NCI-H82 treated with DMSO at 0.1 percent for 48 hours (cell line): ENCODE measurements at regions not wholly inside any gene's neighbourhood (a gene's known extent, or its start where the extent isn't known, plus 50 kb on each side); places are given as distances from the start of the nearest gene placed in this dataset.

Source experiments
- DNase-seq: peaks from one replicate; lab custom pipeline; 2025; ENCODE audit not compliant: unreplicated experiment; lab: John Stamatoyannopoulos, UW

DNA sequence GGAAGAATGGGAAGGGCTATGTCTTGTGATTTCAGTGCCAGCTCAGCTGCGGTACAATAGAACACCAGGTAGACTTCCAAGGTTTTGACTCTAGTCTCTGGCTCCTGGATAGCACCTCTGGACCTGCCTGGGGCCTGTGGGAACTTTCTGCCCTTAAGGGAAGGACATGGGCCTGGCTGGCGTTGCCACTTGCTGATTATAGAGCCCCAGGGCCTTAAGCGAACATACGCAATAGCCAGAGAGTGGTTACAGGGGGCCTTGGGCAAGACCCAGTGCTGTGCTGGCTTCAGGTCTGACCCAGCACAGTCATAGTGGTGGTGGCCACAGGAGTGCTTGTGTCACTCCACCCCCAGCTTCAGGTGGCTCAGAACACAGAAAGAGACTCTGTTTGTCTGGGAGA is 131.1 kb upstream of the COL21A1 start:
- no peak for DNase-seq

DNA sequence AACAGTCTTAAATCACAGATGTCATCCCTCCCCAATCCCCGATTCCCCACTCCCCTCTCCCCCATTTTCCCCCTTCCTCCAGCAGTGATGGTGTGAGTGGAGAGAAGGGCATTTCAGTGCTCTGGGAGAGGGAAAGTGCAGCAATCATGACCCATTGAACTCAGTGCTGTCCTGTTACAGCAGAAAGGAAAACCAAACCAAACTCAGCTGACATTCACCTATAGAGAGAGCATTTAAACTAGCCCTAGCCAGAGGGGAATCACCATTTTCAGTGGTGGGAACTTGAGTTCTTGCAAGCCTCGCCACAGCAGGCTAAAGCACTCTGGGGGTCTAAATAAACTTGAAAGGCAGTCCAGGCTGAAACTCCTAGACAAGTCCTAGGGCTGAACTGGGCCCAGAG is 129.9 kb upstream of the COL21A1 start:
- no peak for DNase-seq

DNA sequence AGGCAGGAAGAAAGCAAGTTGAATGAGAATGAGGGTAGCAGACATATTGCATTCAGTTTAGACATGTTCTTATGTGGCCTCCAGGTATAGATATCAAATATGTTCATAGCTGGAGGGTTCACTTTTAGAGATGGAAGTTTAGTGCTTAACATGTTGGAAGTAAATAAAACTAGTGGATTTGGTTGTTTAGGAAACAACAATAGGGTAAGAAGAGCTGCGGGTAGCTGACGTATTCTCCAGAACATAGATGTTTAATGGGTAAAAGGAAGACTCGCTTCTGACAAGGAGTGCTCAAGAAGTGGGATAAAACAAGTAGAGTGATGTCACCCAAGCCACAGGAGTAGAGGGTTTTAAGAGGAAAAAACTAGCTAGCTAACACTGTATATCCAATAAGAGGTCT is 128.4 kb upstream of the COL21A1 start:
- no peak for DNase-seq

DNA sequence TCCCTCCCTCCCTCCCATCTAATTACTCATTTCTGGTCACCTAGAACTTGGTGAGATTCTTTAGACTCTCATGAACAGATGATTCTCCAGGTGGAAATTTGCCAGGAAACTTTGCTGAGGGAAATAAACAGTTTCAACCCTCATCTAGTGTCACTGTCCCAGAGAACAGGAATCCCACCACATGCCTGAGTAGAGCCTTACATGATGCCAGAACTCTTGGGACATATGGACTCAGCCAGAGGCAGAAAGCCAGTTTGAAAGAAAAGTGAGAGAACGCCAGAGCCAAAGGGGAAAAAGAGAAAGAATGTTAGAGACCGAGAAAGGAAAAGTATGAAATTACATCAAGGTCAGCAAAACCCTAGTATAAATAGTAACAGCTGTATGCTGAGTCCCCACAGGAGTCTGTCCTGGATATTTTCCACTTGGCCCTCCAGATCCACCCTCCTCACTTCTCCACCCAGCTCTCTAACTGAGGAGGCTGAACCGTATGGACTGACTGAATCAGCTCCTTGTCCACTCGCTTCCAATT is 127.5 kb upstream of the COL21A1 start:
- no peak for DNase-seq

DNA sequence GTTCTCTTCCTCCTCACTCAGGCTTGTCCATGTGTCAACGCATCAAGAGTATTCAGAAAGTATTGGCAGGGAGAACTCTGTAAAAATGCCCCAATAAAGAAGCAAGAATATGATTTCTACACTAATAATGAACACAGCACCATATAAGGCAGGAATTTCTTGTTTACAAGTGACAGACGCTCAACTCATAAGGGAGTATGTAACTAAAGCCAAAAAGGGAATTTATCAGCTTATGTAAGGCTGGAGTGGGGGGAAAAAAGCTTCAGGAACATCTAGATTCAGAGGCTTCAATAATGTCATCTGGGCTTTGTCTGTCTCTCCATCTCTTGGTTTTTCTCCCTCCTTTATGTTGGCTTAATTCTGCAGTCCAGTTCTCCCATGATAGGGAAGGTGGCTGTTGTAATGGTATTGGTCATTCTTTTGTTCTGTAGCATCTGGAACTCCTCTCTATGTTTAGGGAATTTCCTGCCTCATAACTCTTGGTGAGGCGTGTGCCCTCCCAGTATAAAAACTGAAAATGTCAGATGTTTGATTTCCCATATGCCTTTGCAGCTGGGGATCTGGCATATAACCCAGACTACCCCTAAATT is 125.1 kb upstream of the COL21A1 start:
- no peak for DNase-seq

DNA sequence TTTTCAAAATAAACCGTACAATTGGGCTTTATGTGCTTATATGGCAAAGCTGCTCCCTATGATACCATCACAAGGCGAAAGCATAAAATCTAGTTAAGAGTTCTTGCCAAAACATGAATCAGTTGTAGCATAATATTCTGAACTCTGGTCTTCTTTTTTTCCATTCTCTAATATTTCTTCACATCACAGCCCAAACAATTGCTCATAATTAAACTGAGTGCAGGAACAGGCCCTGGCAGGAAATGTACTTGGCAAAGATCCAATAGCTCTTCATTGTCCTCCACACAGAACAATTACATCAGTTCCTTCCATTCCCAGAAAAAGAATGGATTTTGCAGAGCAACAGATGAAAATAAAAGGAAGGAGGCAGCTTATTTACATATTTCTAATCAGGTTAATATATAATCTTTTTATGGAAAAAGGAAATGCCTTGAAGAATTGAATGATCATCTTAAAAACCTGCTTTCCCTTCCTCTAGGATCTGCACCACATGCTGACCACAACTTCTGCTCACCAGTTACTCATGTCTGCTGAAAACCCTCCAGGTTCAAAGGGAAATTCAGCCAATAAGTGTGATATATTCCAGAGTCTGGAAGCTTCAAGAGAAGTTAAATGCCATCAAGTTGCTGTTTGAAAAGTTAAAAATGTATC is 123.3 kb upstream of the COL21A1 start:
- no peak for DNase-seq

DNA sequence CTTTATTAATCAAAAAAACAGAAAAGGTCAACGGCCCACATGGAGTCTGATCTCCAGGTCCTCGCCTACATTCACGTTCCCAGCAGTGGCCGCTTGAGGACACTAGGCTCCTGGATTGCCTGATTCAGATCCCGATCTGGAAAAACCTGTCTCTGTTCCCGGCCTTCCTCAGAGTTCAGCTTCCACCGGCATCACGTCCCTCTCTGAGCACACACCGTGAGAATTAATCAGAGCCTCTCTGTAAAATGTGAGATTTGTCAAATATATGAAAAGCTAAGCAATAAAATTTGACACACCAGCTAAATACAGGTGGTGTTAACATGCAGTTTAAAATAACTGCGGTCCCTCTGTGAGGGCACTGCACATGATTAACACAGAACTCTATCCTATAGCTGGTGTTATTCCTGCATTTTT is 122.8 kb upstream of the COL21A1 start:
- no peak for DNase-seq

DNA sequence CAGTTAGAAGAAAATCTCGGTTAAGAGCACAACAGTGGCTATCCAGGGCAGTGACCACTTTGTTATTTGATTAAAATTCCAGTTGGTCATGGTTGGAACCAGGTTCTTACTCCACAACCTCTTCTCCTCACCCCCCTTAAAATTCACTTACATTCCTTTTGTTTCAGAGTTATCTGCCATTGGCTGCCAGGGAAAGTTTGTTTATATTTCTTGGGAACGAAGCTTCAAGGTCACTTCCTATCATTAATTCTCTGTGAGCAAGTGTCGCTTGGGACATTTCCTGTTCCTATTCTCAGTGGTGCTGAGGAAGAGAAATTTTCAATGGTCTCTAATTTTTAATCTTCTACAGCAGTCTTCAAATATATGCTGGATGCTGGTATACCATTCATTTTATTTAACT is 121.1 kb upstream of the COL21A1 start:
- DNase-seq, result no peak

DNA sequence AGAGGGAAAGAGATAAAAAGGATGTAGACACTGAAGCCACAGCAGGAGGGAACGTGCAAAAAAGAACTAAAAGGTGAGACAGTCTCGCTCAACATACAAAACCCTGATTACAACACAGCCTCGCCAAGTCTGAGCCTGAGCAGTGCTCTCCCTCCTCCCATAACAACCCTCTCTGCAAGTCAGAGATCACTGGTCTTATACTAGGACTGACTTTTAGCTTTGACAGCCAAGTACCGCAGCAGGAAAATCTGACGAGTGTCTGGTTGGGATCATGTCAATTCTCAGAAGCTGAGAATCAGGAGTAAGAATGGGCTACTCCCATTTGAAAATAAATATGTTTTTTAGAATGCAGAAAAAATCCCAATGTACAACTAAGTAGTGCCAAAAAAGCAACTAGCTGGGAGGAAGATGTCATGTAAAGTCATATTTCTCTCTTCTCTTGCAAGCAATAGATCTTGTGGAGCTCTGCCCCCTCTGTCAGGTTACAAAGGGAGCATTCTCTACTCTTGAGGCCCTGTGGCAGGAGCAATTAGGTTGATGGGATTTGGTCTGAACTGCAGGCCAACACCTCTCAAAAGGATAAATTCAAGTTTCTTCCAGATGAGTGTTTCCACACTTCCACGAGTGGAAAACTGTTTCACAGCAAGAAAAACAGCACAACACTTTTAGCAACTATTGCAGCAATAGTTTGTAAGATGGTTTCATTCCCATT is 118.9 kb upstream of the COL21A1 start:
- no peak for DNase-seq

DNA sequence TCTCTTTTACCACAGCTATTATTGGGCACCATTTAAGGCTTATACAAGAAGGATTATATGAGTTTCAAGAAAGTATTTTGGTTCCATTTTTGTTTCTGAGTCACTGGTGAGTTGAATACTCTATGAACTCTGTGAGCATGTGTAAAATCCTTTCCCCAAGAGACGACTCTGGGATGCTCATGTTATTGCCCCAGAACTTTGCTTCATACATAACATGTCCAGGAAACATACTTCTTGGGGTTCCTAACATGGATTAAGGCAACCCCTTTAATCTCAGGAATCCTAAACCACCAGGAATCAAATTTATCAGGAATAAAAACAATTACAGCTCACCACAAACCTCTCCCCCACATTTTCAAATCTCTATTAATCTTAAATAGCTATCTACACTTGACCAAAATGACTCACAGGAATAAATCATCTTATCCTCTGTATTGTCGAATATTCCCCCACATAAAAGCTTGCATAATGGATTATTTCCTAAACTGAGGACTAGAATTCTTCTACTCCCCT is 117.5 kb upstream of the COL21A1 start:
- DNase-seq, result no peak

DNA sequence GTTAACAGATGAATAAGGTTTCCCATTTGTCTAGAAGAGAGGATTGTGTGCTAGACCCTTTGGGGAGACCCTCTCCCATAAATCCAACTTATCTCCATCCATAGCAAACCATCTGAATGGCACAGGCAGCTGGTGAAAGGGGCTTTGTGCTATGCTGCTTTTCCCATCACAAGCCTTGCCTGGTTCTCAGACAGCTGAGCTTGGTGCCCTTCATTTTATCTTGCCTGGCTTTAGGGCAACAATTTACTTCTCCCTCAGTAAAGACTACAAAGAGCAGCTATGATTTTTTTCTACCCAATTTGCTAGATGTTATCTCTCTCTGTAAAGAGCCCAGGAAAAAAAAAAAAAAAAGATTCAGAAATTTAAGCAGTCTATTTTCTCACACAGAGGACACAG is 117.0 kb upstream of the COL21A1 start:
- no peak for DNase-seq

DNA sequence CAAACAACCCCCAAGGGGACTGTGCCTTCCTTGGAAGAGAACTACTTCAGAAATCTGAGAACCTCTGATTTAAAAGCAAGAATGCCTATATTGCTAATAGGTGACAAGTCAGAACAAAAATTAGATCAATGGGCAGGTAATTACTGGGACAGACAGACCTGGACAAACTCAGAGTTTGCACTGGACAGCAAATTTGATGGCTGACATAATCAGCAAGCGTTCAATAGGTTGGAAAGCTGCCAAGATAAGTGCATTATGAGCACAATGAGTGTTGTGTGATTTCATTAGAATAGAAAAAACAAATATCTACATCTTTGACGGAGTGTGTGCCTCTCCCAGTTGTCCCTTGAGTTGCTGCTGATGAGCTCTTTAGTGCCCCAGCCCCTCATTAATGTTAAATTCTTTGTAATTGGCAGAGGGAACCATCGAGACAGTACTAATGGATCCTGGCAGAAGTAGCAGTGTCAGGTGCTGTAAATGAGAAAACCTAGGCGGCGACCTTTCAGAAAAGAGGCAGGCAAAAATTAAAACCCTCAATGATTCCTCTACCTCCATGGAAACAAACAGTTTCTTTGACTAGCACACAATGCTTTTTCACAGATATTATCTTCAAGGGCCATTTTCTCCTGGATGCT is 116.5 kb upstream of the COL21A1 start:
- DNase-seq, result no peak

DNA sequence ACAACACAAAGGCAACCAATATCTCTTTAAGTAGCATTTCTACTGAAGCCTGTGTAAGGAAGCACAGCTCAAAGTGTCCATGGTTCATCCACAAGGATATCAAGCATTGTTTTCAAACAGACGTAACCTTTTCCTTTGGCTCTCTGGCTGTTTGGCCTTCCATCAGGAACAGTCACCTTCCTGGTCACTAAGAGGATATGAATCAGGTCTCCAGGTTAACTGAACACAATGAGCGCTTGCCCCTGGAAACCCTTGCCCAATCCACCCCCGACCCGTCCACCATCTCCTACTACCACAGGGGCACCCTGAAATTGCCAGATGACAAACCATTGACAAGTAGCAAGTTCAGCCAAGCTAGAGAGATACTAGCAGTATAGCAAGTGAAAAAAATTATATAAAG is 114.4 kb upstream of the COL21A1 start:
- no peak for DNase-seq

DNA sequence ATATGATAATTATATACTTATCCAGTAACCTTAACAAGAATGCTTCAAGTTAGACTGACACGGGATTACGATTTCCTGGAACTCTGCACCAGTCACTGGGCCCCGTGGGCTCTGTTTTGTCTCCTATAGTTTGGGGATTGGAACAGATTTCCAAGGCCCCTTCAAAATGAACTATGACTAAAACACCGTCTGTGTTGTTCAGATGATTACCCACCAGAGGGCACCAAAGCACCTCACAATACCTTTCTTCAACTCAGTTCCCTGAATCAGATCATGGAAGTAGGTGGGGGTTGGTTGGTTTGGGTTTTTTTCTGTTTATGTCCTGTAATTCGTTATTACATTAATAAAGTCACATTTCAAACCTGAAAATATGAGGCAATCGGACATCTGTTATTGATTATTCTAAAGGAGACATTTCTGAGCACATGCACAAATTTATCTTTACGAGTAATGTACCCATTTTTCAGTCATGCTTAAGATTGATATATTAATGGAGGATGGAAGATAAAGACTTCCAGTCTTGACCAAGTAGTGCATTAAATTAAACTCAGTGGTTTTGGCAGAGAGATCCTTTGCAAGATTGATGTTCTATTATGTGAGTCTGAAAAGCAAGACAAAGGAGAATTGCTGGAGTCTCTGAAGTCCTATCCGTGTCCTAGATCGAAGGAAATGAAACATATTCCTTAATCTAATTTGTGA is 112.0 kb upstream of the COL21A1 start:
- DNase-seq, result peak; percentile 83

DNA sequence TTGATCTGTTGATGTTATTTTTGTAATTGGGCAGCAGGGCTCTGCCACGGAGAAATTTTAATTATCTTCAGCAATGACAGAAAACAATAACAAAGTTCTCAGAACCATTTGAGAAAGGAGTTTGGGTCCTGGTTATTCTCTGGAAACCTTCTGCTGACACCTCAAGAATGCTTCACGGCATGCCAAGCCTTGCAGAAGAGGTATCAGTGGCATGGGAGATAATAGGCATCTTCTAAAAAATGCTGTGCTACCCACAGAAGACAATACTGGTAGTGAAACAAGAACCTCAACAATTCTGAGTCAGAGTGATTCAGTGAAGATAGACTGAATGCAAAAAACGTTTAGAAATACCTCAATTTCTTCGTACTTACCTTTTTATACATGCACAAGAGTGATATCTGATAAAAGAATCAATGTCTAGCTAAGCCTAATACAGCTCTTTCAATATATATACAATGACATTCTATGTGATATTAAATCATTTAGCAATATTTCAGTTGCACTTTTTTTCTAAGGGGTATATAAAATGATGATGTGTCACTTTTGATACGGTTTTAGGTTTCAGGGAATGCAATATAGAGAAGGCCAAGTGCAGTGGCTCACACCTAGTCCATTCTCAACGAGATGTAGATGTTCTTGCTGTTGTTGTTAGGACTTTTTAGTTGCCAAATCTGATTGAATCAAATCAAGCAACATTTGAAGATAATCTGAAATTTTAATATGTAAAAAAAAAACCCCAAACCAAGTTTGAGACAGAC is 110.4 kb upstream of the COL21A1 start:
- no peak for DNase-seq

DNA sequence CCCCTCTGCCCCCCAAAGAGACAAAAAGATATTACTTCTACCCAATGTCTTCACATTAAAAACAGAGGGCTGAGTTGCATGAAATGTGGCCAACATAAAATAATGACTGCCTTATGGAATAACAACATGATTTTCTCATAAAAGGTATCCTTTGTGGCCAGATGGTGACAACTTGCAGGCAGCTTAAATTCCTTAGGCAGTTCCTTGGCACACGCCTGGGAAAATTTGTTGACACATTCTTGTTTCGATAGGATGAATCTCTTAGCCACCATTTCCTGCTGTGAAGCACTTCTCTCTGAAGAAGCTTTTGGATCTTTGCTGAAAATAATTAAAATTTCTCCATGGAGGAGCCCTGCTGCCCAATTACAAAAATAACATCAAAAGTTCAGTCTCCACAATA is 109.0 kb upstream of the COL21A1 start:
- DNase-seq, result no peak

DNA sequence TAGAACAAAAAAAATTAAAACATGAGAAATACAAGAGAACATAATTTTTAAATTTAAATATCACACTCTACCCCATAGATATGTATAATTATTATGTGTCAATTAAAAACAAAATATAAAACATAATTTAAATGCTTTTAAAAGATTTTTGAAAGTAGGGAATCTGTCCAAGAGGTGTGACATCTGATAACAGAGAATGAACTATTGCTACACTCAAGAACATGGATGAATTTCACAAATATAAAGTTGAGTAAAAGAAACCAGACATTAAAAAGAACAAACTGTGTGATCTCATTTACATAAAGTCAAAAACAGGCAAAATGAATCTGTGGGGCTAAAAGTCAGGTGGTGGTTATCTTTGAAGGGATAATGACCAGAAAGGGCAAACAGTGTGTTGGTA is 106.5 kb upstream of the COL21A1 start:
- no peak for DNase-seq

DNA sequence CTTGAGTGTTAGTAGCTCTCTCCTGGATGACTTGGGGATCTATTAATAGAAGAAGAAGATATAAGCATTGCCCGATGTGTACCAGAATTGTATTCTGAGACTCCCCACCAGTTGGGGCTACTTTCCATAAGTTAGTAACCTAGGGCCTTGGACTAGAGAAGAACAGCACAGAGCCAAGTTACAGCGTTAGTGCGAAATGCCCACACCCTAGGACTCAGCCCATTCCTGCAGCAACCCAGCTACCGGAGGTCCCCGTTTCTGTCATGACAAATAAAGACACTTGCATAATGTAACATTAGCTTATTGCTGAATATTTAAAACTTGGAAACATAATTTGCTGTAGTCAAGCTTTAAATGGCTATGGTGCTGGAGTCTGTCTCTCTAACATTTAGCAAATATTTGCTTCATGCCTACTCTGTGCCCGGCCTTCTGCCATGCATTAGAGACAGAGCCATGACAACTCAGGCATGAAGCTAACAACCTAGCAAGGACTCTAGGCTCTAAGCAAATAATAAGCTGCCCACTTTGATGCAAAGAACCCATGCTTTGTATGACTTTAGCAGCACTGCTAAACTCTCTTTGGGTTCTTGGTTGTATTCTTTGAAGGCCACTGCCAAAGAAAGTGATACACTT is 103.4 kb upstream of the COL21A1 start:
- no peak for DNase-seq

DNA sequence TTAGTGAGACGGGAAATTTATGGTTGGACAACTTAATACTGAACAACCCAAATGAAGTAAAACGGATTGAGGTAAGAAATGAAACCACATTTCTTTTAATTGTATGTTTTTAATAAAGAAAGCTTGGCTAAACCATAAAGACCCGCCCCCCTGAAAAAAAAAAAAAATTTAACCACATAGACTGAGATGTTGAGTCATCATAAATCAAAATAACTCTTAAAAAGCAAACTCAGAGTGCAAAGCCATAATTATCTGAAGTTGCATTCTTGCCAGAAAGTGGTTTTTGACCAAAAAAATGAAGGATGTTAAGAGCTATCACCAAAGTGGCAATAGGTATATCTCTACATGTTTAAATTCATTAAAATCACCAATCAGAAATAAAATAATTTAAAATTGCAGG is 101.8 kb upstream of the COL21A1 start:
- DNase-seq, result no peak

DNA sequence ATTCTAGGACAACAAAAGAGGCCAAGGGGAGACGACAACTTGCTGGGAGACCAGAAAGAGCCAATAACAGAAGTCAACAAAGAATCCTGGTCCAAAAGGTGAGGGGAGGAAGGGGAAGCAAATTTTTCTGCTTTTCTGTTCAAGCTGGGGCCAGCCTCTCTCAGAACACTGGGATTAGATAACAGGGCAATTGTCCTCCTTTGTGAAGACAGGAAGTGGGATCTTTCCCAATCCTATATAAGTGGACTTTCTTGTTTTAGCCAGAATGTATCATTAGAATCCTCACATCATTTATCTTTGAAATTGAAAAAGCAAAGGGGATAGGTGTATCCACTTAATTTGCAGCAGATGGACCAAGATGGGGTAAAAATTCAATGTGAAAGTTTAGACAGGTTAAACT is 101.2 kb upstream of the COL21A1 start:
- DNase-seq, result no peak
